Kidney (tissue), 13 donors: ENCODE measurements at regions not wholly inside any gene's neighbourhood (a gene's known extent, or its start where the extent isn't known, plus 50 kb on each side); places are given as distances from the start of the nearest gene placed in this dataset.

Experiments used
- DNase-seq, 5 donors: peaks; one replicate each; pipeline ENCODE4 v3.0.0-alpha.2; 2013 to 2020
- FAIRE-seq: peaks from 2 replicates; lab custom pipeline; 2012; peaks lifted over from hg19 to GRCh38; lab: Jason Lieb, UNC
- H3K27ac ChIP-seq, 2 donors: one replicate each; pipeline ENCODE4 v1.7.0; 2013; ENCODE audit warnings: low read depth in 2 of 2, low read length in 2 of 2, inconsistent platforms in 1 of 2
- H3K27me3 ChIP-seq: one replicate; pipeline ENCODE4 v1.7.1; 2013; ENCODE audit warnings: low read length, inconsistent platforms; ENCODE audit not compliant: control insufficient read depth, insufficient read depth
- H3K36me3 ChIP-seq, 3 donors: one replicate each; pipeline versions ENCODE4 v1.7.0 to v1.7.1; 2013; ENCODE audit warnings: low read length in 3 of 3, control low read depth in 1 of 3, inconsistent platforms in 1 of 3; ENCODE audit not compliant: insufficient read depth in 3 of 3, control insufficient read depth in 2 of 3
- H3K4me1 ChIP-seq, 3 donors: one replicate each; pipeline versions ENCODE4 v1.7.0 to v1.7.1; 2013; ENCODE audit warnings: low read length in 3 of 3, inconsistent platforms in 1 of 3, low read depth in 1 of 3; ENCODE audit not compliant: control insufficient read depth in 2 of 3, insufficient read depth in 2 of 3
- H3K4me3 ChIP-seq, 3 donors: one replicate each; pipeline versions ENCODE4 v1.7.0 to v1.8.1; 2013; ENCODE audit warnings: low read length in 3 of 3, control low read depth in 1 of 3, inconsistent platforms in 1 of 3
- H3K9ac ChIP-seq, 3 donors: one replicate each; pipeline versions ENCODE4 v1.7.0 to v1.7.1; 2013; ENCODE audit warnings: low read length in 3 of 3, control low read depth in 1 of 3, inconsistent platforms in 1 of 3
- H3K9me3 ChIP-seq, 3 donors: one replicate each; pipeline versions ENCODE4 v1.7.0 to v1.7.1; 2013; ENCODE audit warnings: low read length in 3 of 3, control low read depth in 1 of 3, inconsistent platforms in 1 of 3; ENCODE audit not compliant: control insufficient read depth in 2 of 3, insufficient read depth in 1 of 3
- intact Hi-C: fragments of 100-400 bp; cut with DNase I; formaldehyde crosslinking; loops from one replicate; pipeline ENCODE4 v1.11.1; 2022
- TF ChIP-seq, protein P1 (sequence below): IDR thresholded peaks from 3 replicates; pipeline ENCODE4 v1.5.1; 2012; ENCODE audit warnings: mild to moderate bottlenecking, moderate library complexity, borderline replicate concordance; ENCODE audit not compliant: insufficient read depth; ENCODE audit errors: extremely low read depth
- donor health status: control.
- donor health status: control.
- donor health status: control.
- donor health status: control.
- donor health status: control.
- donor health status: DM: yes; HTN: yes; CAD: no.
- donor health status: Normal renal cell carcinoma (clear cell type).

- Histone ChIP-seq H3K27ac (no peak overlapping the region), H3K4me1 (no peaks in the 10 kb centered on the region), H3K9me3 (no peaks in the 10 kb centered on the region), H3K9ac (no peak overlapping the region), H3K4me3 (no peak overlapping the region), H3K36me3 (no peaks in the 10 kb centered on the region), H3K27me3 (no peaks in the 10 kb centered on the region)
- no peak for DNase-seq
- no peak for FAIRE-seq
- intact Hi-C loops = no loop called here
- TF ChIP-seq, protein P1, sequence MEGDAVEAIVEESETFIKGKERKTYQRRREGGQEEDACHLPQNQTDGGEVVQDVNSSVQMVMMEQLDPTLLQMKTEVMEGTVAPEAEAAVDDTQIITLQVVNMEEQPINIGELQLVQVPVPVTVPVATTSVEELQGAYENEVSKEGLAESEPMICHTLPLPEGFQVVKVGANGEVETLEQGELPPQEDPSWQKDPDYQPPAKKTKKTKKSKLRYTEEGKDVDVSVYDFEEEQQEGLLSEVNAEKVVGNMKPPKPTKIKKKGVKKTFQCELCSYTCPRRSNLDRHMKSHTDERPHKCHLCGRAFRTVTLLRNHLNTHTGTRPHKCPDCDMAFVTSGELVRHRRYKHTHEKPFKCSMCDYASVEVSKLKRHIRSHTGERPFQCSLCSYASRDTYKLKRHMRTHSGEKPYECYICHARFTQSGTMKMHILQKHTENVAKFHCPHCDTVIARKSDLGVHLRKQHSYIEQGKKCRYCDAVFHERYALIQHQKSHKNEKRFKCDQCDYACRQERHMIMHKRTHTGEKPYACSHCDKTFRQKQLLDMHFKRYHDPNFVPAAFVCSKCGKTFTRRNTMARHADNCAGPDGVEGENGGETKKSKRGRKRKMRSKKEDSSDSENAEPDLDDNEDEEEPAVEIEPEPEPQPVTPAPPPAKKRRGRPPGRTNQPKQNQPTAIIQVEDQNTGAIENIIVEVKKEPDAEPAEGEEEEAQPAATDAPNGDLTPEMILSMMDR = no peak
These were observed 64.2 kb upstream of the FST start for GRCh38 chr5:53416144-53416738.

GRCh38 chr5:53418409-53418808 is 62.0 kb upstream of the FST start:
- no peaks in the 10 kb centered on the region for H3K4me1 ChIP-seq
- DNase-seq (no peak), FAIRE-seq (no peak)
- H3K27me3 ChIP-seq = no peaks in the 10 kb centered on the region
- intact Hi-C loops = no loop called here
- H3K9ac ChIP-seq = no peak overlapping the region
- TF ChIP-seq, protein P1 = no peak
- no peak overlapping the region for H3K27ac ChIP-seq
- no peaks in the 10 kb centered on the region for H3K36me3 ChIP-seq
- H3K4me3 ChIP-seq = no peak overlapping the region
- H3K9me3 ChIP-seq = no peaks in the 10 kb centered on the region

GRCh38 chr5:53418826-53419658 is 61.4 kb upstream of the FST start:
- intact Hi-C loops = no loop called here
- TF ChIP-seq, protein P1 = no peak
- DNase-seq (no peak), FAIRE-seq (no peak)
- Histone ChIP-seq H3K27me3 (no peaks in the 10 kb centered on the region), H3K9me3 (no peaks in the 10 kb centered on the region), H3K9ac (no peak overlapping the region), H3K36me3 (no peaks in the 10 kb centered on the region), H3K4me3 (no peak overlapping the region), H3K27ac (no peak overlapping the region), H3K4me1 (no peaks in the 10 kb centered on the region)
